Gastroesophageal sphincter (tissue), 3 donors: ENCODE measurements at regions not wholly inside any gene's neighbourhood (a gene's known extent, or its start where the extent isn't known, plus 50 kb on each side); places are given as distances from the start of the nearest gene placed in this dataset.

ENCODE experiments used
- CTCF ChIP-seq, 4 experiments: fragments of 200-600 bp in 2 of 4; fragments of 450-650 bp in 2 of 4; sonication (generic) in 1 of 4; IDR thresholded peaks; one replicate each; pipeline ENCODE4 v1.5.1; 2017 to 2019; ENCODE audit warnings: antibody characterized with exemption in 4 of 4, mild to moderate bottlenecking in 2 of 4, moderate library complexity in 2 of 4
- POLR2A ChIP-seq, 2 donors: fragments of 450-650 bp; IDR thresholded peaks; one replicate each; pipeline ENCODE4 v1.6.1; 2017; ENCODE audit warnings: antibody characterized with exemption in 2 of 2, mild to moderate bottlenecking in 2 of 2, moderate library complexity in 1 of 2
- POLR2AphosphoS5 ChIP-seq: sonication (generic); formaldehyde crosslinking; IDR thresholded peaks from one replicate; pipeline ENCODE4 v1.6.1; 2017; ENCODE audit warnings: antibody characterized with exemption

- no peak for TF ChIP-seq CTCF (IDR thresholded peaks at IDR 0.05)
- TF ChIP-seq POLR2A (IDR thresholded peaks at IDR 0.05) = no peak
- TF ChIP-seq POLR2AphosphoS5 = no peak
Observed at GRCh38 chr3:6097021-6097420, 763.9 kb upstream of the GRM7 start.
